ENCODE measurements at regions not wholly inside any gene's neighbourhood (a gene's known extent, or its start where the extent isn't known, plus 50 kb on each side); places are given as distances from the start of the nearest gene placed in this dataset.

- H3K9ac ChIP-seq (ENCODE audit: low read length) = no peak overlapping the region
- H3K4me3 ChIP-seq (ENCODE audit: low read depth, low read length, poor library complexity, severe bottlenecking) = no peak overlapping the region
- H3F3A ChIP-seq (ENCODE audit: insufficient read depth, low read length) = no peaks in the 10 kb centered on the region
- no peaks in the 10 kb centered on the region for H3K36me3 ChIP-seq (ENCODE audit: insufficient read depth, low read length)
- TF ChIP-seq, protein P1, sequence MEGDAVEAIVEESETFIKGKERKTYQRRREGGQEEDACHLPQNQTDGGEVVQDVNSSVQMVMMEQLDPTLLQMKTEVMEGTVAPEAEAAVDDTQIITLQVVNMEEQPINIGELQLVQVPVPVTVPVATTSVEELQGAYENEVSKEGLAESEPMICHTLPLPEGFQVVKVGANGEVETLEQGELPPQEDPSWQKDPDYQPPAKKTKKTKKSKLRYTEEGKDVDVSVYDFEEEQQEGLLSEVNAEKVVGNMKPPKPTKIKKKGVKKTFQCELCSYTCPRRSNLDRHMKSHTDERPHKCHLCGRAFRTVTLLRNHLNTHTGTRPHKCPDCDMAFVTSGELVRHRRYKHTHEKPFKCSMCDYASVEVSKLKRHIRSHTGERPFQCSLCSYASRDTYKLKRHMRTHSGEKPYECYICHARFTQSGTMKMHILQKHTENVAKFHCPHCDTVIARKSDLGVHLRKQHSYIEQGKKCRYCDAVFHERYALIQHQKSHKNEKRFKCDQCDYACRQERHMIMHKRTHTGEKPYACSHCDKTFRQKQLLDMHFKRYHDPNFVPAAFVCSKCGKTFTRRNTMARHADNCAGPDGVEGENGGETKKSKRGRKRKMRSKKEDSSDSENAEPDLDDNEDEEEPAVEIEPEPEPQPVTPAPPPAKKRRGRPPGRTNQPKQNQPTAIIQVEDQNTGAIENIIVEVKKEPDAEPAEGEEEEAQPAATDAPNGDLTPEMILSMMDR (IDR thresholded peaks at IDR 0.05; ENCODE audit: low read length) = no peak
- no peak for TF ChIP-seq EZH2 (IDR thresholded peaks at IDR 0.05; ENCODE audit: borderline replicate concordance, low read length)
- H3K4me1 ChIP-seq (ENCODE audit: insufficient read depth, low read length, severe bottlenecking) = peaks cover 25% of the 10 kb centered on the region
- no peak overlapping the region for H3K27ac ChIP-seq (ENCODE audit: low read depth, low read length, poor library complexity, severe bottlenecking)
- no peaks in the 10 kb centered on the region for H3K9me2 ChIP-seq (ENCODE audit: low read depth, low read length)
- H3K27me3 ChIP-seq (ENCODE audit: insufficient read depth, low read length) = no peaks in the 10 kb centered on the region
- H3K4me2 ChIP-seq (ENCODE audit: low read length) = no peak overlapping the region
- H4K20me1 ChIP-seq (ENCODE audit: insufficient read depth, low read length) = no peaks in the 10 kb centered on the region
- peak overlapping the region; percentile 64; the same call in 1 of the 2 replicates for H2AFZ ChIP-seq (ENCODE audit: low read length)
- no peaks in the 10 kb centered on the region for H3K9me3 ChIP-seq (ENCODE audit: low read length)
- no peaks in the 10 kb centered on the region for H3K79me2 ChIP-seq (ENCODE audit: insufficient read depth, low read length)
Observed at GRCh38 chr4:81625422-81626417, 154.0 kb upstream of the RASGEF1B start.

DNA sequence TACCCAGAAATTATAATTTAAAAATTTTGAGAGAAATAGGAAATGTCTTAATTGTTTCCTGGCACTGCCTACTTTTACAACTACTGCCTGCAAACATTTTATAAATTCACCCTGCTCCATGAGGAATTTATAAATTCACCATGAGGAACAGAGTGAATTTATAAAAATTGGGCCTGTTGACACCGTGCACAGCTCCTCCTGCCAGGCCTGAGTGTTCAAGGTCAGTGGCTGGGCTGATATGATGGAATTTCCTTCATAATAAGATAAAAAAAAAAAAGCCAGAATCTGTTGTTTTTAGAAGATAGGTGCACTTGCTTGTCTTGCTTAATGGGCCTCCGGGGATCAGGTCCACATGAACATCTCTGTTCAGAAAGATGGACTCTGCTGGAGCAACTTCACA is 151.7 kb upstream of the RASGEF1B start:
- Histone ChIP-seq H3K4me1 (ENCODE audit: insufficient read depth, low read length, severe bottlenecking) (peaks cover 25% of the 10 kb centered on the region), H3K9me3 (ENCODE audit: low read length) (no peaks in the 10 kb centered on the region), H3K27ac (ENCODE audit: low read depth, low read length, poor library complexity, severe bottlenecking) (no peak overlapping the region), H3K4me3 (ENCODE audit: low read depth, low read length, poor library complexity, severe bottlenecking) (no peak overlapping the region), H4K20me1 (ENCODE audit: insufficient read depth, low read length) (no peaks in the 10 kb centered on the region), H3K4me2 (ENCODE audit: low read length) (no peak overlapping the region), H3K9ac (ENCODE audit: low read length) (no peak overlapping the region), H3K9me2 (ENCODE audit: low read depth, low read length) (no peaks in the 10 kb centered on the region), H3F3A (ENCODE audit: insufficient read depth, low read length) (no peaks in the 10 kb centered on the region), H3K79me2 (ENCODE audit: insufficient read depth, low read length) (no peaks in the 10 kb centered on the region), H2AFZ (ENCODE audit: low read length) (no peak overlapping the region), H3K27me3 (ENCODE audit: insufficient read depth, low read length) (no peaks in the 10 kb centered on the region), H3K36me3 (ENCODE audit: insufficient read depth, low read length) (no peaks in the 10 kb centered on the region)
- no peak for TF ChIP-seq EZH2 (IDR thresholded peaks at IDR 0.05; ENCODE audit: borderline replicate concordance, low read length)
- TF ChIP-seq, protein P1 (IDR thresholded peaks at IDR 0.05; ENCODE audit: low read length) = no peak

- TF ChIP-seq, protein P1 (IDR thresholded peaks at IDR 0.05; ENCODE audit: low read length) = no peak
- TF ChIP-seq EZH2 (IDR thresholded peaks at IDR 0.05; ENCODE audit: borderline replicate concordance, low read length) = no peak
- no peaks in the 10 kb centered on the region for H3K36me3 ChIP-seq (ENCODE audit: insufficient read depth, low read length)
- no peak overlapping the region for H3K27ac ChIP-seq (ENCODE audit: low read depth, low read length, poor library complexity, severe bottlenecking)
- H3F3A ChIP-seq (ENCODE audit: insufficient read depth, low read length) = no peaks in the 10 kb centered on the region
- H3K4me3 ChIP-seq (ENCODE audit: low read depth, low read length, poor library complexity, severe bottlenecking) = no peak overlapping the region
- no peak overlapping the region for H2AFZ ChIP-seq (ENCODE audit: low read length)
- H3K9me3 ChIP-seq (ENCODE audit: low read length) = no peaks in the 10 kb centered on the region
- no peak overlapping the region for H3K9ac ChIP-seq (ENCODE audit: low read length)
- H3K9me2 ChIP-seq (ENCODE audit: low read depth, low read length) = no peaks in the 10 kb centered on the region
- H3K79me2 ChIP-seq (ENCODE audit: insufficient read depth, low read length) = no peaks in the 10 kb centered on the region
- no peaks in the 10 kb centered on the region for H4K20me1 ChIP-seq (ENCODE audit: insufficient read depth, low read length)
- H3K4me1 ChIP-seq (ENCODE audit: insufficient read depth, low read length, severe bottlenecking) = peaks cover 21% of the 10 kb centered on the region
- no peaks in the 10 kb centered on the region for H3K27me3 ChIP-seq (ENCODE audit: insufficient read depth, low read length)
- no peak overlapping the region for H3K4me2 ChIP-seq (ENCODE audit: low read length)
Observed at GRCh38 chr4:81622474-81623184, 150.9 kb upstream of the RASGEF1B start.

All from OCI-LY1 (cell line).